ENCODE measurements at regions not wholly inside any gene's neighbourhood (a gene's known extent, or its start where the extent isn't known, plus 50 kb on each side); places are given as distances from the start of the nearest gene placed in this dataset.
"Not testable (repeated sequence)": the region's sequence is repeated elsewhere in the genome, so short reads cannot be mapped to it uniquely, and the experiment has no call there.

DNA sequence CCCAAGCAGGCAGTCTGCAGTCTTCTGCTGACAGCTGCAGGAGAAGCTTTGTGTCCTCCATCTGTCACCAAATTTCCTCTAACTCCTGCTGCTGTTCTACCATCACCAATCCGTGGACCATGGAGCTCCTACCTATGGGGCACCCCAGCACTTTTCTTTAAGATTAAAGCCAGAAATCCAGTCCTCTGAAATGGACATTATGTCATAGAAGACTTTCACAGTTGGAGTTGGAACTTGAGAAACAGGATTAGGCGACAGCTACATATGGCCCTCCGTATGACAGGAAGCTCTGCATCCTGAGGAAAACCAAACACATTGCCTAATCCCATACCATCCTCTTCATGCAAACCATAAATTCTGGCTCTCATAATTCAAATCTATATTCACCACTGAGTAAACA is 470.6 kb upstream of the GALNTL6 start:
- no peak for DNase-seq
- ATAC-seq, result no peak

DNA sequence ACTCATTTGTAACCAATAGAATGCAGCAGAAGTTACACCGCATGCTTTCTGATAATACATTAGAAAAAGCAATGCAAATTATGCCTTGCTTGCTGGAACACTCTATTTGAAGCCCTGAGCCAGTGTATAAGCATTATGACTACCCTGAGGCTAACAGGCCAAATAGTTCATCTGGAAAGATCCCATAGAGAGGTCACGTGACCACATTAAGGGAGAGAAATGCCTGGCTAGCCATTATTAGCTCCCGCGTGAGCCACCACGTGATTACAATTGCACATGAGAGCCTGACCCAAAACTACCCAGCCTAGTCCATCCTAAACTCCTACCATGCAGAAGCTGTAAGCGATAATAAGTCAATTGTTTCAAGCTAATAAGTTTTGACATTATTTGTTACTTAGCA is 472.9 kb upstream of the GALNTL6 start:
- ATAC-seq, result no peak
- no peak for DNase-seq

- DNase-seq, result no peak
- no peak for ATAC-seq
Measured at GRCh38 chr4:171334549-171334948, 478.7 kb upstream of the GALNTL6 start.

- DNase-seq (no peak), ATAC-seq (no peak)
Measured at GRCh38 chr4:171308661-171309060, 504.5 kb upstream of the GALNTL6 start.

DNA sequence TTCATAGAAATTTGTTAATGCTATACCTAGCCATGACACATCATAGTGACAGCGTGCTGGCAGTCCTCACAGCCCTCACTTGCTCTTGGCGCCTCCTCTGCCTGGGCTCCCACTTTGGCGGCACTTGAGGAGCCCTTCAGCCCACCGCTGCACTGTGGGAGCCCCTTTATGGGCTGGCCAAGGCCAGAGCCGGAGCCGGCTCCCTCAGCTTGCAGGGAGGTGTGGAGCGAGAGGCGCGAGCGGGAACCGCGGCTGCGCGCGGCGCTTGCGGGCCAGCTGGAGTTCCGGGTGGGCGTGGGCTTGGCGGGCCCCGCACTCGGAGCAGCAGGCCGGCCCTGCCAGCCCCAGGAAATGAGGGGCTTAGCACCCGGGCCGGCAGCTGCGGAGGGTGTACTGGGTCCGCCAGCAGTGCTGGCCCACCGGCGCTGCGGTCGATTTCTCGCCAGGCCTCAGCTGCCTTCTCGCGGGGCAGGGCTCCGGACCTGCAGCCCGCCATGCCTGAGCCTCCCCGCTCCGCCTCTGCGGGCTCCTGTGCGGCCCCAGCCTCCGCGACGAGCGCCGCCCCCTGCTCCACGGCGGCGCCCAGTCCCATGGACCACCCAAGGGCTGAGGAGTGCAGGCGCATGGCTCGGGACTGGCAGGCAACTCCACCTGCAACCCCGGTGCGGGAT is 515.0 kb upstream of the GALNTL6 start:
- not testable (repeated sequence) for DNase-seq, ATAC-seq

DNA sequence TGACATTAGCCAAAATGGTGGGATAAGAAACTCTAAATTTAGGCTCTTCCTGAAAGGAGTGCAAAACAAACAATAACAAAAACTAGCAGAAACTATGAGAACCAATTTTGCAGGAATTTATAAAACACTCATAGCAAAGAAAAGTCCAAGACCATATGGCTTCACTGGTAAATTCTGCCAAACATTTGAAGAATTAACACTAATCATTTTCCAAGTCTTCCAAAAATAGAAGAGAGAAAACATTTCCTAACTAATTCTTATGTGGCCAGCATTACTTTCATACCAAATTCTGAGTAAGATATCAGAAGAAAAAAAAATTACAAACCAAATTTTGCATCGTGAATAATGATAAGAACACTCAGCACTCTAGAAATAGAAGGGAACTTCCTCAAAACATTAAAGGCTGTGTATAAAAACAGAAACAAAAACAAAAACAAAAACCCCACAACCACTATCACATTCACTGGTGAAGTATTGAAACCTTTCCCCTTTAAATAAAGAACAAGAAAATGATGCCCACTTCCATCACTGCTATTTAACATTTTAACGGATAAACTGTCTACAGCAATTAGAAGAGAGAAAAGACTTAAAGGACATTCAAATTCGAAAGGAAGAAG is 524.3 kb upstream of the GALNTL6 start:
- DNase-seq, result no peak
- ATAC-seq, result no peak

DNA sequence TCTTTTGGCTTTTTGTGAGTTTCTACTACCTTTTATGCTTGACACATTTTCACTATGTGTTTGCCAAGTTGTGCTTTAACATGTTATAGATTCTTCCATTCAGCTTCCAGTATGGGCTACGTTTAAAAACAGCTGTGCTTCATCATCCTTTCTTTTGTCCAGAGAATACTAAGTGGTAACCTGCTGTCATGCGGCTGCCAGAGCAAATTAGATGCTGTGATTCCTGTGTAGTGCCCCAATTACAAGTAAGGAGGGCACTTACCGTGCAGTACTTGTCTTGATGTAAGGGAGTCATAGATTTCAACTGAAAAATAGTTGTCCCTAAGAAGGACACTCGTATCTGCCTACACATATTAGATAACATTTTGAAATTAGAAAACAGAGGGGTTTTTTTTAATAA is 531.8 kb upstream of the GALNTL6 start:
- no peak for ATAC-seq
- no peak for DNase-seq

DNA sequence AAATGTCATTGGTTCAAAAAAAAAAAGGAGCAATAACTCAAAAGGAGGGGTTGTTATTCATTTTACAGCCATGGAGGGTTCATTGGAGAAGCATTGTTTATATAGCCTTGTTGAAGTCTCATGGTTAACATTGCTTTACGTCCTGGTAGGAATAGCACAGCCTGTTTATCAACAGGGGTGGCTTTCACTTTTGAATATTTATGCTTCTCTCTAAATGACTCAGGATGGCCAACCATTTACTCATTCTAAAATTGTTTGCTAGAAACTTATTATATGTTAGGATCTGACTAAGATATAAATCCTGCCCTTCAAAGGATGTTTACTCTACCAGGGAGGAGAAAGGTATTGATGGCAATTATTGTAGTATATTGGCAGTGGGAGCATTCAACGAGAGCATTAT is 534.1 kb upstream of the GALNTL6 start:
- ATAC-seq (no peak), DNase-seq (no peak)

DNA sequence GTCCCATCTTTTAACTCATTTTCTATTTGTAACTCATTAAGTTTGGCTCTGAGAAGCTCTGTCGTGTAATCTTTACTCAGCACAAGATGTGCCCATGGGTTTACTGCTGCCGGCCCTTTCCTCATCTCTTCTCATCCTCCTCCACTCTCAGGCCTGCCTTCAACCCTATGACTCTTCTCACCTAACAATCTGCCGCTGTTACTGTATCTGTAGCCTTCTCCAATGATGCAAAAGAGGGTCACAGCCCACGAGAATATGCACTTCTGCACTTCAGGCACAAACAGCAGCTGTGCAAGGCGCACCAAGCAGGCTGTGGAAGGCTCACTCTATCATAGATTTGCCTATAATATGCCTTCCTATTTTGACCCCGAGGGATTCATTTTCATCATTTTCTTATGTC is 546.5 kb upstream of the GALNTL6 start:
- ATAC-seq (no peak), DNase-seq (no peak)

GRCh38 chr4:171265190-171265818 is 547.9 kb upstream of the GALNTL6 start:
- no peak for ATAC-seq
- DNase-seq, result no peak

GRCh38 chr4:171256223-171256622 is 557.0 kb upstream of the GALNTL6 start:
- ATAC-seq (no peak), DNase-seq (no peak)

GRCh38 chr4:171246948-171247347 is 566.3 kb upstream of the GALNTL6 start:
- DNase-seq (no peak), ATAC-seq (no peak)

- ATAC-seq (no peak), DNase-seq (no peak)
Measured at GRCh38 chr4:171242831-171243230, 570.4 kb upstream of the GALNTL6 start.

DNA sequence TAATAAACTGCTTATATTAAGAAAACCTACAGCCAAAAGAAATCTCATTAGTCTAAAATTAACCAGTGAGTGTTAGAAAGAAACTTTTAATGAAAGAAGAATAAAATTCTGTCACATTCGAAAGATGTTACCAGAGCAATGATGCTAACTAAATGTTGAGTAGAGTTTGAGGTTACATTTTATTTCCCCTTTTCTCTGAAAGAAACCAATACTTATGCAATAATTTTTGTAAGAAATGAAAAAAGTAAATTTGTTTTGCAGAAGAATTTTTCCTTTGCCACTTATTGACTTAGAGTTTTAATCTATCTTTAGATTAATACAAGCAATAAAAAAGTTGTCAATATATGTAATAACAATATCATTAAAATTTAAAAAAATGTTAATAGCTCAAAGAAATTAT is 574.0 kb upstream of the GALNTL6 start:
- ATAC-seq (no peak), DNase-seq (no peak)

- DNase-seq (no peak), ATAC-seq (no peak)
Measured at GRCh38 chr4:171235521-171235920, 577.7 kb upstream of the GALNTL6 start.

- not testable (repeated sequence) for ATAC-seq, DNase-seq
Measured at GRCh38 chr4:171229354-171229753, 583.9 kb upstream of the GALNTL6 start.

- no peak for DNase-seq
- ATAC-seq, result no peak
Measured at GRCh38 chr4:171221181-171221580, 592.0 kb upstream of the GALNTL6 start.

DNA sequence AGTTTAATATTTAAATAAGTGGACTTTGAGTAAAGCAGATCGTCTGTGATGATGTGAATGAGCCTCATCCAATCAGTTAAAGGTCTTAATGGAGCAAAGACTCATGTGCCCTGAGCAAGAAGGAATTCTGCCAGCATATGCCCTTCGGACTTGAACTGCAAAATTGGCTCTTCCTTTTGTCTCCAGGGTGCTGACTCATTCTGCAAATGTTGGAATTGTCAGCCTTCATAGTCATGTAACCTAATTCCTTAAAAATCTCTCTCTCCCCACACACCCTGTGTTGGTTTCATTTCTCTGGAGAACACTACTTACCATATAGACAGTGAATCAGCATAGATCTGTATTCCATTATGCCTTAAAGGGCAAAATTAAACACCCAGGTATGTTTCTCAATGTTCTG is 609.8 kb upstream of the GALNTL6 start:
- DNase-seq, result no peak
- ATAC-seq, result no peak

GRCh38 chr4:171202908-171203307 is 610.3 kb upstream of the GALNTL6 start:
- no peak for ATAC-seq

DNA sequence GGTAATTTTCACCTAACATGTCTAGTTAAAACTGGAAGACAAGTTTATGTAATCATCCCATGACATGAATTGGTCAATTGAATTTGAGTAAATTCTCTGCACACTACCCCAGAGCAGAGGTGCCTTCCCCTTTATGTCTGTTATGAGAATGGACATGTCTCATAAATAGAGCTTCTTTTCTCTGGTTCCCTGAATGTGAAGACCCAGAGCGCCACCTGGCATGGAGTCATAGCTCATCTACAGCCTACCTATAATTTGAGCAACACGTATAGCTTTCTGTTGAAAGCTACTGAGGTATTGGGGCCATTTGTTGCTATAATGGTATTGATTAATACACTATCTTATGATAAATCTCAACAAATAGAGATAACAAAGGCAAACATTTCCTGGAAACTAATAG is 626.5 kb upstream of the GALNTL6 start:
- DNase-seq (no peak), ATAC-seq (no peak)

More at GRCh38 chr4:171202908-171203307, 610.3 kb upstream of the GALNTL6 start:
- DNase-seq, result no peak

- ATAC-seq, result no peak
- no peak for DNase-seq
Measured at GRCh38 chr4:171181090-171181489, 632.1 kb upstream of the GALNTL6 start.

DNA sequence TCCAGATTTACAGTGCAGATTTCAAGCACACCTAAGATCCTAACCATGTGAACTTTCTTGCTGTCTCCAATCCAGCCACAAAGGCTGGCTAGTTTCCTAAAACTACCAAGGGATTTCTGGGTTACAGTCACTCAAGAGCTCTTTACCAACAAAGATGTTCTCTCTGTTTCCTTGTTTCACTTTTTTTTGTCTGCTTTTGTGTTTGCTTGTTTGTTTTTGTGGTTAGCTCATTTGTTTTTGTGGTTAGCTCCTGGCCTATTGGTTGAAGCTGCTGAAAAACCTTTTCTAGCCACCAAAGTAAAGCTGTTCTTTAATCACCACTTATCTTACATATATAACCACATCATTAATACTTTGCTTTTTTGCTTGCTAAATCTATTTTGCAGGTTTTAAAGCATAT is 642.5 kb upstream of the GALNTL6 start:
- DNase-seq (no peak), ATAC-seq (no peak)

DNA sequence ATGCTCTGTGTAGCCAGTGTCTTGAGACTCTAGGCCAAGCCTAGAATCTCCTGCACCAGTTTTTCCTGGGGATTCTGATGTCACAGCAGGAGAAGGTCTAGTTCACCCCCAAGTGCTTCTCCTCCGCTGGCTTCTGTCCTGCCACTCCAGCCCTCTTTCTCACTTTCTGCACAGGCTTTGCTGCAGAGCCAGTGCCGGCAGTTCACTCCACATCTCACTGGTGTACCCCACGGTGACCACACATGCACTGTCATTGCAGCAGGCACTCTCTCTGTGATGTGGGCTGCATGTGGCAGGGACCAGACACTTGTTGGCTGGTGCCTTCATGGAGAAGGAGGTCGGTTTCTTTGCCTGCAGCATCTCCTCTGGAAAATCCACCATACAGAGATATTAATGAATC is 643.8 kb upstream of the GALNTL6 start:
- ATAC-seq, result no peak

DNA sequence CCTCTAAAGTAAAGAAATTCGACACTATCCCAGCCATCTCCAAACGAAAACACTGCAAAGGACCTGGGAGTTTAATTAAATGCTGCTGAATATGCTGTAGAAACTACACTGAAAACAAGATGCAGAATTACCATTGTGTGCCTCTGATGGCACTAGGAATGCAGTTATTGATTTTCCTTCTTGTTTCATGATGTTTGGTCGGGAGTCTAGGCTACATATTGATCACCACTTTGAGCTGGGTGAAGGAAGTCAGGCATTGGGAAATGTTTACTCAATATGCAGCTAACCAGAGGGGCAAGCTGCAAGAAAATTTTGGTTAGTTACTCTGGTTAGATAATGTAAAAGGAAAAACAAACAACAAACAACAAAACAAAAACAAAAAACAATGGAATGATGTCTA is 650.7 kb upstream of the GALNTL6 start:
- ATAC-seq, result no peak
- DNase-seq, result no peak

More for the DNA sequence above, 643.8 kb upstream of the GALNTL6 start:
- no peak for DNase-seq

Measured in stimulated activated naive CD8-positive, alpha-beta T cell treated with anti-CD3 and anti-CD28 coated beads, Interleukin-15, Interleukin-2, amounts not matched to agents 100 U/mL and 50 U/mL, for 24 hours (primary cell).